Renal pelvis (tissue), 1 donor: ENCODE measurements at regions not wholly inside any gene's neighbourhood (a gene's known extent, or its start where the extent isn't known, plus 50 kb on each side); places are given as distances from the start of the nearest gene placed in this dataset.
A peak's percentile ranks its signal among the peaks of the same experiment; 100 is the strongest.
"Not testable (repeated sequence)": the region's sequence is repeated elsewhere in the genome, so short reads cannot be mapped to it uniquely, and the experiment has no call there.

ENCODE experiments used
- DNase-seq: peaks from one replicate; pipeline ENCODE4 v3.0.0-alpha.2; 2013

GRCh38 chr7:125375942-125376341, 446.3 kb upstream of the POT1 start:
- no peak for DNase-seq

- no peak for DNase-seq
Observed at GRCh38 chr7:125370502-125370901, 440.9 kb upstream of the POT1 start.

GRCh38 chr7:125363873-125364272, 434.2 kb upstream of the POT1 start:
- DNase-seq: no peak

- no peak for DNase-seq
Observed at GRCh38 chr7:125358551-125359167, 429.0 kb upstream of the POT1 start.

- DNase-seq: no peak
Observed at GRCh38 chr7:125357676-125358455, 428.2 kb upstream of the POT1 start.

- no peak for DNase-seq
Observed at GRCh38 chr7:125355899-125356298, 426.3 kb upstream of the POT1 start.

- no peak for DNase-seq
Observed at GRCh38 chr7:125347269-125347668, 417.6 kb upstream of the POT1 start.

- no peak for DNase-seq
Observed at GRCh38 chr7:125338110-125338509, 408.5 kb upstream of the POT1 start.

GRCh38 chr7:125336326-125336725, 406.7 kb upstream of the POT1 start:
- DNase-seq: no peak

GRCh38 chr7:125326666-125327255, 397.1 kb upstream of the POT1 start:
- no peak for DNase-seq

- DNase-seq: peak; percentile 50
Observed at GRCh38 chr7:125316466-125316865, 386.8 kb upstream of the POT1 start.

- DNase-seq: no peak
Observed at GRCh38 chr7:125299003-125299765, 369.6 kb upstream of the POT1 start.

- no peak for DNase-seq
Observed at GRCh38 chr7:125279961-125280360, 350.3 kb upstream of the POT1 start.

GRCh38 chr7:125278318-125278717, 348.7 kb upstream of the POT1 start:
- DNase-seq: no peak

GRCh38 chr7:125274742-125275141, 345.1 kb upstream of the POT1 start:
- DNase-seq: not testable (repeated sequence)

GRCh38 chr7:125264174-125264856, 334.7 kb upstream of the POT1 start:
- DNase-seq: not testable (repeated sequence)

GRCh38 chr7:125258876-125259417, 329.3 kb upstream of the POT1 start:
- DNase-seq: not testable (repeated sequence)

- no peak for DNase-seq
Observed at GRCh38 chr7:125257617-125258016, 328.0 kb upstream of the POT1 start.

- peak; percentile 51 for DNase-seq
Observed at GRCh38 chr7:125256446-125256845, 326.8 kb upstream of the POT1 start.

- no peak for DNase-seq
Observed at GRCh38 chr7:125255810-125256209, 326.2 kb upstream of the POT1 start.

- no peak for DNase-seq
Observed at GRCh38 chr7:125254566-125254965, 324.9 kb upstream of the POT1 start.
